ENCODE measurements at regions not wholly inside any gene's neighbourhood (a gene's known extent, or its start where the extent isn't known, plus 50 kb on each side); places are given as distances from the start of the nearest gene placed in this dataset.

DNA sequence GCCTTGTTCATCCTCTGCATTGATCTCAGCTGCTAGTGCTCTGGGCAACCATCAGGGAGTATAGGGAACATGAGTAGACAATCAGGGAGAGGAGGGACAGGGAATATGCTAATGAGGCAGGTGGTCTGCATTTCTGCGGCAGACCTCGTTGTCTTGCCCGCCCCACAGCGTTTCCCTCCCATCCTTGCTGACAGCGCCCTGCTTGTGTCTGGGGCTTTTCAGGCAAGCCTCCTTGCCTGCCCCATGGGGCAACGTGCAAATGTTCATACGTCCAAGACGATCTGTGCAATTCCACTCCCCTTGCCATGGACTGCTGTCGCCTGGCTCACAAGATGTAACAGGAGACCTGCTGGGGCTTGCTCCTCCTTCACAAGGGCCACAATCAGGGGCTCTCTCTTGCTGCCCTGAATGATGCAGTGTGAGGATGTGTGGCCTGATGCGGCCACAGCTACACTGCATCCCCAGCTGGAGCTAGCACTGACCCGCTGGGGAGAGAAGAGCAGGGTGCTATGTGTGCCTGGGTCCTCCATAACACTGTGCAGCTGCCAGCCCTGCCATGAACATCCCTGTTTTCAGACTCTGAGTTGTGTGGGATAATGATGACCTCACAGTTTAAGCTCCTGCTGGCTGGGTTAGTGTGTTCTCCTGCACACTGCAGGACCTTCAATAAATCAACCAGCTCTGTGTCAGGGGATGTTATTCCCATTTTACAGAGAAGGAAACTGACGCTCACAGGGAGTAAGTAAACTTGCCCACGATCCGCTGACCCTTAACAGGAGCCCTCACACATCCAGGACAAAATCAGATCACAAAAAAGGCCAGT is 211.3 kb downstream of the KLF13 start:
- H3K27me3 ChIP-seq (replicated peaks; ENCODE audit: insufficient read depth): peaks cover 16% of the 10 kb centered on the region; the same call in 1 of the 2 replicates
- H3K4me2 ChIP-seq (ENCODE audit: unreplicated experiment): no peak overlapping the region
- H2AFZ ChIP-seq: no peak overlapping the region
- DNase-seq: no peak
- in situ Hi-C loops (cut with MboI): no loop called here
- H4K20me1 ChIP-seq (ENCODE audit: insufficient read depth): no peaks in the 10 kb centered on the region
- 38 to 40% methylated on average over 14 of the region's 14 CpGs for WGBS, 2 experiments (ENCODE audit: low coverage in 1 of 2, low lambda C conversion rate in 2 of 2, missing lambda C conversion rate in 2 of 2)
- no peaks in the 10 kb centered on the region for H3K4me1 ChIP-seq (ENCODE audit: insufficient read depth)
- no peaks in the 10 kb centered on the region for H3K36me3 ChIP-seq (ENCODE audit: low read depth)
- no peaks in the 10 kb centered on the region for H3K9me3 ChIP-seq (ENCODE audit: low read depth)
- no peak overlapping the region for H3K27ac ChIP-seq
- no peaks in the 10 kb centered on the region for H3F3A ChIP-seq (ENCODE audit: insufficient read depth)
- H3K9me2 ChIP-seq (ENCODE audit: insufficient read depth): no peaks in the 10 kb centered on the region
- TF ChIP-seq EZH2phosphoT487 (IDR thresholded peaks at IDR 0.05; ENCODE audit: insufficient read depth, low read depth): no peak
- no peak for TF ChIP-seq EZH2 (IDR thresholded peaks at IDR 0.05; ENCODE audit: insufficient read depth, poor library complexity, severe bottlenecking)
- no peak overlapping the region for H3K4me3 ChIP-seq
- H3K9ac ChIP-seq: no peak overlapping the region
- no peaks in the 10 kb centered on the region for H3K79me2 ChIP-seq (ENCODE audit: insufficient read depth)

- Histone ChIP-seq H4K20me1 (ENCODE audit: insufficient read depth) (no peaks in the 10 kb centered on the region), H3K4me2 (ENCODE audit: unreplicated experiment) (no peak overlapping the region), H3K4me1 (ENCODE audit: insufficient read depth) (no peaks in the 10 kb centered on the region), H3K9me2 (ENCODE audit: insufficient read depth) (no peaks in the 10 kb centered on the region), H3K9ac (no peak overlapping the region), H3K9me3 (ENCODE audit: low read depth) (no peaks in the 10 kb centered on the region), H3K79me2 (ENCODE audit: insufficient read depth) (no peaks in the 10 kb centered on the region), H2AFZ (no peak overlapping the region), H3K36me3 (ENCODE audit: low read depth) (no peaks in the 10 kb centered on the region), H3F3A (ENCODE audit: insufficient read depth) (no peaks in the 10 kb centered on the region), H3K27me3 (replicated peaks; ENCODE audit: insufficient read depth) (peaks cover 30% of the 10 kb centered on the region), H3K27ac (no peak overlapping the region), H3K4me3 (no peak overlapping the region)
- in situ Hi-C loops (cut with MboI): no loop called here
- 75% methylated on average over 2 of the region's 2 CpGs for WGBS, 2 experiments (ENCODE audit: low coverage in 1 of 2, low lambda C conversion rate in 2 of 2, missing lambda C conversion rate in 2 of 2)
- DNase-seq: no peak
- TF ChIP-seq EZH2phosphoT487 (IDR thresholded peaks at IDR 0.05; ENCODE audit: insufficient read depth, low read depth) (no peak), EZH2 (IDR thresholded peaks at IDR 0.05; ENCODE audit: insufficient read depth, poor library complexity, severe bottlenecking) (no peak)
Observed at GRCh38 chr15:31540633-31541032, 214.0 kb downstream of the KLF13 start.

DNA sequence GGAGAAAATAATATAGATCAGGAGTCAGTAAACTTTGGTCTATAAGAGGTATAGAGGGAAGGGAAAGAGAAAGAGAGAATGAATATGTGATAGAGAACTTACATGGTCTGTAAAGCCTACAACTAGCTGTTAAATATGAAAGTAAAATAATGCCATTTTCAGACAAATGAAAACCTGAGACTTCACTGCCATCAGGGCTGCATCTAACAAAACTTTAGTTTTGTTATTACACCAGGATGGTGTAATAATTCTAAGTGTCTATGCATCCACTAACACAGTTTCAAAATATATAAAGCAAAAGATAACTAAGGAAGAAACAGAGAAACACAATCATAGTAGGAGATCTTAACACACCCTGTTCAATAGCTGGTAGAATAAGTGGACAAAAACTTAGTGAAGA is 217.7 kb downstream of the KLF13 start:
- Histone ChIP-seq H3K9me3 (ENCODE audit: low read depth) (no peaks in the 10 kb centered on the region), H3K79me2 (ENCODE audit: insufficient read depth) (no peaks in the 10 kb centered on the region), H3K36me3 (ENCODE audit: low read depth) (no peaks in the 10 kb centered on the region), H3K4me1 (ENCODE audit: insufficient read depth) (no peaks in the 10 kb centered on the region), H3K9ac (no peak overlapping the region), H3K9me2 (ENCODE audit: insufficient read depth) (no peaks in the 10 kb centered on the region), H3F3A (ENCODE audit: insufficient read depth) (no peaks in the 10 kb centered on the region), H3K27me3 (replicated peaks; ENCODE audit: insufficient read depth) (peaks cover 30% of the 10 kb centered on the region), H2AFZ (no peak overlapping the region), H3K27ac (no peak overlapping the region), H4K20me1 (ENCODE audit: insufficient read depth) (no peaks in the 10 kb centered on the region), H3K4me3 (no peak overlapping the region), H3K4me2 (ENCODE audit: unreplicated experiment) (no peak overlapping the region)
- TF ChIP-seq EZH2phosphoT487 (IDR thresholded peaks at IDR 0.05; ENCODE audit: insufficient read depth, low read depth): no peak
- TF ChIP-seq EZH2 (IDR thresholded peaks at IDR 0.05; ENCODE audit: insufficient read depth, poor library complexity, severe bottlenecking): no peak
- in situ Hi-C loops (cut with MboI): no loop called here
- no peak for DNase-seq

GRCh38 chr15:31545257-31545656 is 218.6 kb downstream of the KLF13 start:
- H3K4me2 ChIP-seq (ENCODE audit: unreplicated experiment): no peak overlapping the region
- no peak overlapping the region for H3K4me3 ChIP-seq
- no peaks in the 10 kb centered on the region for H3K4me1 ChIP-seq (ENCODE audit: insufficient read depth)
- H3K9ac ChIP-seq: no peak overlapping the region
- H4K20me1 ChIP-seq (ENCODE audit: insufficient read depth): no peaks in the 10 kb centered on the region
- in situ Hi-C loops (cut with MboI): no loop called here
- no peak overlapping the region for H2AFZ ChIP-seq
- no peaks in the 10 kb centered on the region for H3F3A ChIP-seq (ENCODE audit: insufficient read depth)
- H3K27me3 ChIP-seq (replicated peaks; ENCODE audit: insufficient read depth): peaks cover 30% of the 10 kb centered on the region
- no peaks in the 10 kb centered on the region for H3K79me2 ChIP-seq (ENCODE audit: insufficient read depth)
- TF ChIP-seq EZH2 (IDR thresholded peaks at IDR 0.05; ENCODE audit: insufficient read depth, poor library complexity, severe bottlenecking) (no peak), EZH2phosphoT487 (IDR thresholded peaks at IDR 0.05; ENCODE audit: insufficient read depth, low read depth) (no peak)
- H3K36me3 ChIP-seq (ENCODE audit: low read depth): no peaks in the 10 kb centered on the region
- no peaks in the 10 kb centered on the region for H3K9me3 ChIP-seq (ENCODE audit: low read depth)
- no peak overlapping the region for H3K27ac ChIP-seq
- H3K9me2 ChIP-seq (ENCODE audit: insufficient read depth): no peaks in the 10 kb centered on the region
- no peak for DNase-seq

All from GM23248 (cell line).